GM19468 (cell line): ENCODE measurements at regions not wholly inside any gene's neighbourhood (a gene's known extent, or its start where the extent isn't known, plus 50 kb on each side); places are given as distances from the start of the nearest gene placed in this dataset.

Experiments used
- ATAC-seq: cut with Tn5 transposase; IDR thresholded peaks from one replicate; pipeline ENCODE4 v1.9.1; 2021; ENCODE audit warnings: mild to moderate bottlenecking, moderate library complexity, moderate number of reproducible peaks; ENCODE audit not compliant: unreplicated experiment; ENCODE audit errors: extremely low read depth

DNA sequence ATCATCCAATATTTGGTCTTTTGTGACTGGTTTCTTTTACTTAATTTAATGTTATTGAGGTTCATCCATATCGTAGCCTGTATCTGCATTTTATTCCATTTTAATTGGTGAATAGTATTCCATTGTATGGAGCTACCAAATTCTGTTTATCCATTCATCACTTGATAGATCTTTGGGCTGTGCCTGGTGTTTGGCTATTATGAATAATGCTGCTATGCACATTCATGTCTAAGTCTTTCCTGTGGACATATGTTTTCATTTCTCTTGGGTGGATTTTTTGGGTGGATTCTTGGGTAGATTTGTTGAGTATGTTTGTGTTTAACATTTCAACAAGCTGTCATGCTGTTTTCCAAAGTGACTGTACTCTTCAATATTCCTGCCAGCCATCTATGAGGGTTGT is 52.5 kb upstream of the NEDD4L start:
- ATAC-seq, result no peak

DNA sequence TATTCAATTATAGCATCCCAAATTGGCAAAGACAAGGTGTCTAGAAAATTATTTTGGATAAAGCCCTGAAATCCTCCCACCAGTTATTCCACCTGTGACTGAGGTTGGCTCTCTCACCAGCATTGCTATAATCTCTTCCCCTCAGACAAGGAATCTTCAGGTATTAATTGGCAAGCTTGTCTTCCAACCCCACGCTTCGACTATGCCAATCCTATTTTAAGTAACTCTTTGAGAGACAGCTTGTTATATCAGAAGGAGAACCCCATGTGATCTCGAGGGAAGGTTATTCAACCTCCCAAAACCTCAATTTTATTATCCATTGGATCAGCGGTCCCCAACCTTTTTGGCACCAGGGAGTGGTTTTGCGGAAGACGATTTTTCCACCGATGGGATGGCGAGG is 54.5 kb upstream of the NEDD4L start:
- ATAC-seq, result no peak

- ATAC-seq, result no peak
Observed at GRCh38 chr18:57984490-57985115, 59.4 kb upstream of the NEDD4L start.

DNA sequence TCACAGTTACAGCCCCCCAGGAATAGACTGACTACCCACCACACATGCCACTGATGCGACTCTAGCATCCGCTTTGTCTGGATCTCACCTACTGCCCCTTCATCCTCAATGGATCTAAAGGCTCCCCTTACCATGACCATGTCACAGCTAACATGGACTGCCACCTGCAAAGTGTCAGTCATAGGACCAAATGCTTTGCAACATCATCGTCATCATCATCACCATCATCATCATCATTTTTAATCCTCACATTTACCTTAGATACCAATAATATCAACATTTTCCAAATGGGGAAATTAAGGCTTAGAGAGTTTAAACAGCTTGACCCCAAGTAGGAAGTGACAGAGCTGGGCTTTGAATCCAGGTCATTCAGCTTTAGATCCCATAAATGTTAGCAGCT is 60.1 kb upstream of the NEDD4L start:
- no peak for ATAC-seq

DNA sequence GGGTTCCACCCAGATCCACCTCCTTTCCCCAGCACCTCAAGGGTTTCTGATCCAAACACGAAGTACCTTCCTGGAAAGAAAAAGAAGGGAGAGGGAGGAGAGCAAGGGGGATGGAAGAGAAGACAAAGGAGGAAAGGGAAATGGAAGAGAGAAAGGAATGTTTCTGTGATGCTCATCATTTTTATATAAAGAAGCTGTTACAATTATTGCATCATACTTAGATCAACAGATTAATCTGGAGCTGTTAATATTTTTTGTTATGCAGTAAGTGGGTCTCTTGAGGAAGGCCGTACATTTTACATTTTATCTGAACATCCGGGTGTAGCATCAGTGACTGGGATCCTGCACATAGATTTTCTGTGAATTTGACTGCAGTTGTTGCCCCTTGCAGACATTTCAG is 60.6 kb upstream of the NEDD4L start:
- ATAC-seq, result no peak

DNA sequence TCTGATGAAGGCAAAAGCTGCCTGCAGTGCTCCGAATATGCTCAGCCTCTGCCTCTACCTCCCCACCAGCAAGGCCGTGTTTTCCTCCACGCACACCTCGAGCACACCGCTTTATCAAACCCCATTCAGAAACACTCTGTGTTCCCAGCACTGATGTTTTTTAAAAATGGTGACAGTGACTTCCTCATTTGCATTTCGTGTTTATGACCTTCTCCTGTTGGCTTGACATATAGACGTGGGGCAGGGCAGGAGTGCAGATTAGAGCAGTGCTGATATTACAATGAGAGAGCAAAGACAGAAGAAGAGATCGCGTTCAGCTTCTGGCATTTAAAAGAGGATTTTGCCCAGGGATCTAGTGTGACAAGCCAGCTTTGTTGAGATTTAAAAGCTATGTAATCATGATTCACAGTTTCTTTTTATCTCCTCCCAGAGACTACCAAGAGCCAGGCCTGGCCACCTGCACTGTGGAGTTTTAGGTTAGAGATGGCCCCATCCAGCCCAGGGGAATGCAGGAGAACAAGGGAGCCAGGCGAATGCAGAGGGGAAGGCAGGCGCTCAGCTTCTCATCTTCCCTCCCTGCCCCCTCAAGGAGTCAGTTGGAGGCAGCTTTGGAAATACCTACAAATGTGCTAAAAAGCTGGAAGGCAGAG is 61.5 kb upstream of the NEDD4L start:
- ATAC-seq, result no peak

- no peak for ATAC-seq
Observed at GRCh38 chr18:57981308-57982028, 62.6 kb upstream of the NEDD4L start.

GRCh38 chr18:57980573-57981307 is 63.3 kb upstream of the NEDD4L start:
- ATAC-seq, result no peak

- no peak for ATAC-seq
Observed at GRCh38 chr18:57976230-57976773, 67.7 kb upstream of the NEDD4L start.

GRCh38 chr18:57975805-57976204 is 68.2 kb upstream of the NEDD4L start:
- no peak for ATAC-seq

DNA sequence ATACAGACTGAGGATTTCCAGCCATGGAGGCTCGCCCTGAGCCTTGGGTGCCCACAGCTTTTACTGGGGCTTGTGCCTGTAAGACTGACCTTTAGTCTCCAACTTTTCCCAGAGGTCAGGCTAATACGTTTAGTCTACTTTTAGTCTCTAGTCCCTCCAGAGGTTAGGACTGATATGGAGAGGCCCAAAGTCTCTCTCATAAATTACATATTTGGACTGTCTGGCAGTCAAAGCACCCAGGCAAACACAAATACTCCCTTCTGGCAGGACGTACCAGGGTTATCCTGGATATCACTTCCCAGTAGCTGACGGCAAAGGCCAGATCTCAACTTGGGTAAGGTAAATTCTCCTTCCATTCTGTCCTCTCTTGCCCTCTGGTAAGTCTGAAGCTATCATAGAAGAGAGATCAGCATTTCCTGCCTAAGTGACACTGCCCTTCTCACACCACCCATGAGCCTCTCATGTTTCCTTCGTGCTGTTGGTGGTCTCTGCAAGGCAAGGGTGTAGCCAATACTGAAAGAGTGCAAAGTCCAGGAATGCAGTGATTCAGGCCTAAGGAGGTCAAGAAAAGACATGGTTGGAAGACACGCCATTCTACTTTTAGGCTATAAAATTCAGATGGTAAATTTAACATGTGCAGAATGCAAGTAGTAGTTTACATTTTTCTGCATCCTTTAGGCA is 69.3 kb upstream of the NEDD4L start:
- ATAC-seq, result no peak

DNA sequence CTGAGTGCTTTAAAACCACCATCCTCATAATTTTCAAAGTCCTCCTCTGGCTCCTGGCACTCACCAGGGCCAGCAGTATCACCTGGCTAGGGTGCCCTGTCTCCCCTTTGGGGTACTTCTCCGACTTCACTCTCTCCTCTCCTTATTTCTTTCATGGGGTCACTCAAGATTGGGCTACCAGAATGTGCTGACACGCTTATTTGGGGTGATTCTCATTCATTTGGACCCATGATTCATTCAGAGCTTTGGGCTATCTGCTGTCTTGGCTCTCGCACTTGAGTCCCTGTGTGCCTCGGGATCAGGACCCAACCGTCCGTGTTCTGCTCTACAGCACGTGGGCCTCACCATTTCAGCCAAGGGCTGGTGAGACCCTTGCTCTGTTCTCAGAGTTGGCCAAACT is 70.1 kb upstream of the NEDD4L start:
- ATAC-seq, result no peak

- ATAC-seq, result no peak
Observed at GRCh38 chr18:57970356-57971095, 73.5 kb upstream of the NEDD4L start.

DNA sequence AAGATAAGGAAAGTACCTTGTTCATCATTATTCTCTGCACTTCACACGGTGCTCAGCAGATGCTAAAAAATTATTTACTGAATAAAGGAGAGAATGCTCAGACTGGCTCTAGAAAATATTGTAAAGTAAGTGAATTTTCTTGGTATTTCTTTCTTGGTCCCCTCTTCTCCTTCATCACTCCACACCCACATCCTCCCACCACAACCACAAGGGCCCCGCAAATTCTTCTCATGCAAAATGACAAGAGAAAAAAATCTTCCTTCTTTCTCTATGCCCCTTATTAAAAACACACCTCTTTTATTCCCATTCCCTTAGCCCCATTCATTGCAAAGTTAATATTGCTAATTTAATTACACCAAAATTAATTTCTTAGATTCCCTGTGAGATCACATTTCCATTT is 74.2 kb upstream of the NEDD4L start:
- no peak for ATAC-seq

GRCh38 chr18:57965246-57965645 is 78.8 kb upstream of the NEDD4L start:
- no peak for ATAC-seq

DNA sequence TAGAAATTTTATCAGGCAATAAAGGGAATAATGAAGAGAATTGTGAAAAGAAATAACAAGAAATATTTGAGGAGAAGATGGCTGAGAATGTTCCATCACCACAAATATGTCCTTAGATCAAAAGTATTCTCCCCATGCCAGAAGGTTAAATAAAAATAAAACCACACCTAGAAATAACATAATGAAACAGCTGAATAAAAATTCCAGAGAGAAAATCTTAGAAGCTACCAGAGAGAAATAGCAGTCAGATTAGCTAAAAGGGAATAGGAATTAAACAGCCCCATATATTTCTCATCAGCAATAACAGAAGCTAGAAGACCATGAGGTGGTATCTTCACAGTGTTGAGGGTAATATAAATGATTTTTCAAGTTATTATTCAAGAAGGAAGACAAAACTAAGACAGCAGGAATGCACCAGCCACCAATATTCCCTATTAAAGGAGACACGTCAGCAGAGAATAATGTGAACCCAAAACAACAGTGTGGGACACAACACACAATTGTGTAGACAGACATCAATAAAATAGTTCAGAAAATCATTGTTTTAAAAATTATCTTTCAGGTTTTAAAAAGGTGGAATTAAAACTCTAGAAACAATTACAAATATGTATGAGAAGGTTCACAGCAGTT is 82.0 kb upstream of the NEDD4L start:
- ATAC-seq, result no peak

- no peak for ATAC-seq
Observed at GRCh38 chr18:57961411-57961810, 82.6 kb upstream of the NEDD4L start.

- ATAC-seq, result no peak
Observed at GRCh38 chr18:57959278-57959677, 84.7 kb upstream of the NEDD4L start.

DNA sequence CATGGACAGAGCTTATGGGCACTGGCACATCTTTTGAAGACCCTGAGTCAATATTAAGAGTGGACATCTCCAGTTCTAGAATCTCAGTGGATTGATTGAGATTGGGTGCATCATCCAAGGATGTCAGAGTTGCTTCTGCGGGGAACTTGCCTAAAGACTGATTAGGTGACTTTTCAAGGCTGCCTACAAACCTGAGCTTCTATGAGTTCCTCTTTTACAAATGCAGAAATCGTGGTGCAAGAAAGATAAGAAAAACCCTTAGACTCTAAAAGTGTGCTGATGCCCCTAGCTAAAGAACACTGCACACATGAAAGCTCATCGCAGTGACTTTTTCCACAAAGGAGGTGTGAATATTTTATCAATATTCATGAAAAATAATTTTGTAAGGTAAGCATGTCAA is 86.8 kb upstream of the NEDD4L start:
- ATAC-seq, result no peak
